Keratinocyte (primary cell): ENCODE measurements at regions not wholly inside any gene's neighbourhood (a gene's known extent, or its start where the extent isn't known, plus 50 kb on each side); places are given as distances from the start of the nearest gene placed in this dataset.

Experiments
- DNase-seq: peaks from one replicate; pipeline ENCODE4 v3.0.0-alpha.2; 2011; ENCODE audit warnings: low read depth, missing footprints, low spot score
- FAIRE-seq: peaks from 2 replicates; lab custom pipeline; 2011; peaks lifted over from hg19 to GRCh38; lab: Jason Lieb, UNC
- H2AFZ ChIP-seq: 2 replicates; pipeline ENCODE4 v1.6.0; 2012; ENCODE audit warnings: low read length, control low read depth, inconsistent platforms; ENCODE audit not compliant: control insufficient read depth
- H3K27ac ChIP-seq: 2 replicates; pipeline ENCODE4 v1.5.1; 2011; ENCODE audit warnings: low read length; ENCODE audit not compliant: control insufficient read depth, insufficient read depth
- H3K27me3 ChIP-seq: 3 replicates; pipeline ENCODE4 v1.6.0; 2011; ENCODE audit warnings: low read length; ENCODE audit not compliant: control insufficient read depth, insufficient read depth; ENCODE audit errors: extremely low read depth
- H3K36me3 ChIP-seq, 2 experiments: 2 replicates in 1 of 2; 3 replicates in 1 of 2; pipeline ENCODE4 v1.5.1; 2011; ENCODE audit warnings: low read length in 2 of 2, mild to moderate bottlenecking in 1 of 2; ENCODE audit not compliant: control insufficient read depth in 2 of 2, insufficient read depth in 2 of 2; ENCODE audit errors: extremely low read depth in 1 of 2
- H3K4me1 ChIP-seq: 3 replicates; pipeline ENCODE4 v1.5.1; 2011; ENCODE audit warnings: low read length; ENCODE audit not compliant: control insufficient read depth, insufficient read depth; ENCODE audit errors: extremely low read depth
- H3K4me2 ChIP-seq: 3 replicates; pipeline ENCODE4 v1.6.0; 2011; ENCODE audit warnings: low read depth, low read length; ENCODE audit not compliant: control insufficient read depth, insufficient read depth; ENCODE audit errors: extremely low read depth
- H3K4me3 ChIP-seq, 3 experiments: fragments of 200-600 bp in 1 of 3; sonication (generic) in 1 of 3; 2 replicates in 2 of 3; 3 replicates in 1 of 3; pipeline ENCODE4 v1.5.1; 2011 to 2016; ENCODE audit warnings: low read length in 3 of 3, mild to moderate bottlenecking in 3 of 3, control low read depth in 2 of 3, inconsistent platforms in 1 of 3, low read depth in 1 of 3, mixed read lengths in 1 of 3, mixed run types in 1 of 3, moderate library complexity in 1 of 3; ENCODE audit not compliant: control insufficient read depth in 2 of 3, insufficient read depth in 2 of 3; ENCODE audit errors: extremely low read depth in 1 of 3
- H3K79me2 ChIP-seq: 2 replicates; pipeline ENCODE4 v1.6.0; 2012; ENCODE audit warnings: low read length; ENCODE audit not compliant: control insufficient read depth, insufficient read depth
- H3K9ac ChIP-seq: 3 replicates; pipeline ENCODE4 v1.6.0; 2011; ENCODE audit warnings: low read length; ENCODE audit not compliant: control insufficient read depth, insufficient read depth; ENCODE audit errors: extremely low read depth
- H3K9me1 ChIP-seq: 3 replicates; pipeline ENCODE4 v1.6.0; 2011; ENCODE audit warnings: low read length; ENCODE audit not compliant: control insufficient read depth, insufficient read depth; ENCODE audit errors: extremely low read depth
- H3K9me3 ChIP-seq: 2 replicates; pipeline ENCODE4 v1.5.1; 2012; ENCODE audit warnings: low read depth, low read length; ENCODE audit not compliant: control insufficient read depth
- H4K20me1 ChIP-seq: 3 replicates; pipeline ENCODE4 v1.6.0; 2011; ENCODE audit warnings: low read length; ENCODE audit not compliant: control insufficient read depth, insufficient read depth; ENCODE audit errors: extremely low read depth
- EZH2 ChIP-seq: IDR thresholded peaks from one replicate; pipeline ENCODE4 v1.6.1; 2012; ENCODE audit warnings: inconsistent platforms, mild to moderate bottlenecking, low read length, moderate library complexity
- dilution Hi-C: fragments of 300-500 bp; cut with MboI; formaldehyde crosslinking; loops from one replicate; pipeline ENCODE4 v1.7.0; 2020; ENCODE audit warnings: low sequenced_read_pairs; ENCODE audit not compliant: extremely low pct_ligation_motif_present
- TF ChIP-seq, protein P1 (sequence below), 3 experiments: IDR thresholded peaks in 1 of 3; conservative IDR thresholded peaks in 1 of 3; optimal IDR thresholded peaks in 1 of 3; 2 replicates in 2 of 3; 3 replicates in 1 of 3; pipeline versions ENCODE3 to v1.5.1; 2011; ENCODE audit warnings: low read length in 3 of 3, mild to moderate bottlenecking in 3 of 3, moderate library complexity in 2 of 3, control low read depth in 1 of 3, inconsistent platforms in 1 of 3; ENCODE audit not compliant: insufficient read depth in 2 of 3; ENCODE audit errors: extremely low read depth in 1 of 3

GRCh38 chr21:22927469-22927868, 1929.3 kb downstream of the NCAM2 start:
- Histone ChIP-seq H3K36me3 (no peaks in the 10 kb centered on the region), H3K4me3 (no peak overlapping the region), H3K4me2 (no peak overlapping the region), H3K9ac (no peak overlapping the region), H3K9me1 (no peaks in the 10 kb centered on the region), H3K4me1 (no peaks in the 10 kb centered on the region), H3K27me3 (no peaks in the 10 kb centered on the region), H4K20me1 (no peaks in the 10 kb centered on the region), H3K79me2 (no peaks in the 10 kb centered on the region), H3K9me3 (peaks cover 2% of the 10 kb centered on the region), H2AFZ (no peak overlapping the region), H3K27ac (no peak overlapping the region)
- no peak for DNase-seq
- TF ChIP-seq, protein P1, sequence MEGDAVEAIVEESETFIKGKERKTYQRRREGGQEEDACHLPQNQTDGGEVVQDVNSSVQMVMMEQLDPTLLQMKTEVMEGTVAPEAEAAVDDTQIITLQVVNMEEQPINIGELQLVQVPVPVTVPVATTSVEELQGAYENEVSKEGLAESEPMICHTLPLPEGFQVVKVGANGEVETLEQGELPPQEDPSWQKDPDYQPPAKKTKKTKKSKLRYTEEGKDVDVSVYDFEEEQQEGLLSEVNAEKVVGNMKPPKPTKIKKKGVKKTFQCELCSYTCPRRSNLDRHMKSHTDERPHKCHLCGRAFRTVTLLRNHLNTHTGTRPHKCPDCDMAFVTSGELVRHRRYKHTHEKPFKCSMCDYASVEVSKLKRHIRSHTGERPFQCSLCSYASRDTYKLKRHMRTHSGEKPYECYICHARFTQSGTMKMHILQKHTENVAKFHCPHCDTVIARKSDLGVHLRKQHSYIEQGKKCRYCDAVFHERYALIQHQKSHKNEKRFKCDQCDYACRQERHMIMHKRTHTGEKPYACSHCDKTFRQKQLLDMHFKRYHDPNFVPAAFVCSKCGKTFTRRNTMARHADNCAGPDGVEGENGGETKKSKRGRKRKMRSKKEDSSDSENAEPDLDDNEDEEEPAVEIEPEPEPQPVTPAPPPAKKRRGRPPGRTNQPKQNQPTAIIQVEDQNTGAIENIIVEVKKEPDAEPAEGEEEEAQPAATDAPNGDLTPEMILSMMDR (optimal IDR thresholded peaks at IDR 0.05 in 1 of 3, IDR thresholded peaks at IDR 0.05 in 1 of 3, conservative IDR thresholded peaks at IDR 0.05 in 1 of 3; ENCODE audit: extremely low read depth in 1 of 3, insufficient read depth in 2 of 3, low read length in 3 of 3) = no peak
- no peak for TF ChIP-seq EZH2
- dilution Hi-C loops = no loop called here
- FAIRE-seq = no peak

DNA sequence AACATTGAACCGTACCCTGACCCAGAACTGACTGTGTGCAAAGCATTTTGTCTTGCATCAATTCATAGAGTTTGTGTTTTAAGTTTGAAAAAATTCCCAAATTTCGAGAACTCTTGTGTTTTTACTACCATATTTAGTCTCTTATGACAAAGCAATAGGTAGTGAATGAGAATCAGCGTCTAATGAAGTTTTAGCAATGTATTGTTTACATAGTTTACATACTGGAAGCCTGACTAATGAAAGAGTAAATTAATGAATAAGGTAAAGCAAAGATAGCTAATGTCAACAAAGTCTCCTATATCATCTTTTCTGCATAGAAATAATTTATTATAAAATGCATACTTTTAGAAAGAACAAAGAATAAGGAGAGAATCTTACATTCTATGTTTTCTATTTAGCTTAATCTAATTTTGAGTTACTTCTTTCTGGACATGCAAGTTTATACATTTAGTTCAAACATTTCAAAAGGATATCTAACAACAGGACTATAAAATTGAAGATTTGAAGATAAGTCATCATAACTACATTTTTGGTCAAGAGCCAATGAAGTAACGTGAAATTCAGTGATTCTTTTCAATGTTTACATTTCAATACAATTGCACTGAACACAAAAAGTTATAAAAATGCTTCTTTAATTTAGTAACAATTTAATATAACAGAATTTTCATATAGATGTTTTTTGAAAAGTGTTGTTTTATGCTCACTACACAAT, 1943.7 kb downstream of the NCAM2 start:
- DNase-seq (no peak), FAIRE-seq (no peak)
- Histone ChIP-seq H3K9me1 (no peaks in the 10 kb centered on the region), H3K9me3 (no peaks in the 10 kb centered on the region), H3K27ac (no peak overlapping the region), H3K9ac (no peak overlapping the region), H3K79me2 (no peaks in the 10 kb centered on the region), H4K20me1 (no peaks in the 10 kb centered on the region), H3K36me3 (no peaks in the 10 kb centered on the region), H3K4me2 (no peak overlapping the region), H3K27me3 (no peaks in the 10 kb centered on the region), H3K4me1 (no peaks in the 10 kb centered on the region), H3K4me3 (no peak overlapping the region), H2AFZ (no peak overlapping the region)
- TF ChIP-seq, protein P1 (optimal IDR thresholded peaks at IDR 0.05 in 1 of 3, IDR thresholded peaks at IDR 0.05 in 1 of 3, conservative IDR thresholded peaks at IDR 0.05 in 1 of 3; ENCODE audit: extremely low read depth in 1 of 3, insufficient read depth in 2 of 3, low read length in 3 of 3) = no peak
- TF ChIP-seq EZH2 = no peak
- dilution Hi-C loops = no loop called here
